Suppressor macrophage treated with lipopolysaccharide for 1 hour (primary cell): ENCODE measurements at regions not wholly inside any gene's neighbourhood (a gene's known extent, or its start where the extent isn't known, plus 50 kb on each side); places are given as distances from the start of the nearest gene placed in this dataset.

Source experiments
- DNase-seq, 3 donors: peaks; one replicate each; pipeline ENCODE4 v3.0.0-alpha.2; 2020 to 2022

GRCh38 chr4:129167640-129168260 lies 71.8 kb downstream of the C4orf33 start:
- no peak for DNase-seq

DNA sequence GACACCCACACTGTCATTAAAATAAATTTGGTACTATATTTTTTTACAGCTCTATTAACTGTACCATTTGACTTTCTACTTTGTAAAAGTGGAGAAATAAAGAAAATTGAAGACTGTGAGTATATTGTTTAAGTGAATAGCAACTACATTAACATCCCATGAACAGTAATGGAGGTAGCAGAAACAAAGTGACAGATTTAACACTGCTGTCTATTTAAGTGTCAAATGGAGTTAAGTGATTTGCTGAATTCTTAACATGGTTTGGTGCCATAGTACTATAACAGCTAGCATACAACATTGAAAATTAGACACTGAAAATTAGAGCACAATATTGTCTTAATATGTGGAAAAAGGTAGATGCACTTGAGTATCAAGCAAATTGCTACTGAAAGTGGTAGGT lies 76.2 kb downstream of the C4orf33 start:
- DNase-seq = no peak

DNA sequence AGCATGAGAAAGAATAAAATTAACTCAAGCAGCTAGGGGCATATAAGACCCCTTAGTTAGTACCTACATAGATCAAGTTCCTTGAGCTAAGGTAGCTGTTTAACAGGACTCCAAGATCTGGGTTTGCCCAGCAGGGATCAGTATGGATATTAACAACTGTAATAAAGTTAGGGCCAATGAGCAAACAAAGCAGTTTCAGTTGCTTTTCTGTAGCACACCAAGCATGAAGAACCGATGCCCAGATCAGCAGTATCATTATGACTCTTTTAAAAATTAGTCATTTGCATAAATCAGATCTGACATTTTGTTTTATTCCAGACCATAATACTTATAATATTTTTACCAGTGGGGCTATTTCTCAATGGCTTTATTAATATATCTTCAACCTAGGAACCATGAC lies 80.9 kb downstream of the C4orf33 start:
- no peak for DNase-seq

DNA sequence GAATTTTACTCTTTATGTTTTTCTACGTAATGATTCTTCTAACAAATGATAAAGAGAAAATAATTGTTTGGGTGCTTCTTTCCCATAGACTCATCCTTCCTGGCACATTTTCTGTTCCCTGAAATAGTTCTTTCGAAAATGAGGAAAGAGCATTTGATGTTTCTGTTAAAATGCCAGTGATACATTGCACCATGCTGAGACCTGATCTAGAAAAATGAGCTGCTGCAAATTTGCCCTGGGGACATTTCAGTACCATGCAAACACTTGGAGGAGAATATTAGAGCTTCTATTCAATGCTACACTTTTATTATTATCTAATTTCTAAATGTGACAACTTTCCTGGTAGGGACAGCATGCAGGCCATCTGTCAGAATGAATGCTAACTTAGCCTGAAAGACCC lies 83.3 kb downstream of the C4orf33 start:
- no peak for DNase-seq

DNA sequence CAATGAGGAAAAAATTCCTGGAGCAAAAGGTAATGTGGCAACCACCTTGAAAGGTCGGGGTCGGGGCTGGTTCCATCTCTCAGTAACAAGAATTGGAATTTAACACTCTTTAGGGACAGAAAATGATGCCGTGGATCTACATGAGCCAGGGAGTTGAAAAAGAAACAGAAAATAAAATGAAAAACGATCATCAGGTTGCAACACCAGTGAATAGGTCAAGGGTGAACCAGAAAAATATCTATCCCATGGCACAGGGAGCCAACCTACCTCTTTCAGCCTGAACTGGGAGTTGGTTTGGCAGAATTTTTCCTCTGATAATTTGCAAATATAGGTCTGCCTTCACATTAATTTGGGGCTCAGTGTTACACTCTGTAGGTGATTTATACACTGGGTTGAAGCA lies 93.7 kb downstream of the C4orf33 start:
- DNase-seq = no peak

DNA sequence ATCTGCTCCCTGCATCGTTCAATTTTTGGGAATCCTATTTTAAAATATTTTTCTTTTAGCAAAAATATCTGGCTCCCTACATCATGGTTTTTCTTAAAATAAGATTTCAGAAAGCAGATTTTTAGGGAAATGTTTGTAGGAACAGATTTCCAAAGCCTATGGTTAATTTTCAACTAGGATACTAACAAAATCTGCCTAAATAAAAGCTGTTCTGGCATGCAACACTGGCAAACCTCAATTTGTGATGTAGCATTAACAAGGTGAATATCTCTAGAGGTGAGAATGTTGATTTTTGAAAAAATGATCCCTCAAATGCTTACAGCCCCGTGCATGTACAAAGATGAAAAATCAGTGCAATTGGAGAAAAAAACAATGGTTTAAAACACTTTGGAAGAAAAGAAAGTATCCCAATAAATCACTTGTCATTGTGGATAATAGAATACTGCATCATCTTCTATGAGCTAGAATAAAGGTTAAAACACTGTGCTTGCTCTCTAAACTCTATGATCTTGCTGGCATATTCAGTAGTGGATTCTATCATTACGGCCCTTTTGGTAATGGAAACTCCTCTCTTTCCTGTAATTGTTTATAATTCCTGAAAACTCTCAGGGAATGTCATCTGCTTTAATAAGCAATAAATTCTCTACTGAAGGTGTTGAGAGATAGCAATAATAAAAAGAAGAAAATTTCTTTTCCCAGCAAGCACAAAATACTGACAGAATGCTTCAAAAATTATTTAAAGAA lies 97.6 kb downstream of the C4orf33 start:
- DNase-seq = no peak

DNA sequence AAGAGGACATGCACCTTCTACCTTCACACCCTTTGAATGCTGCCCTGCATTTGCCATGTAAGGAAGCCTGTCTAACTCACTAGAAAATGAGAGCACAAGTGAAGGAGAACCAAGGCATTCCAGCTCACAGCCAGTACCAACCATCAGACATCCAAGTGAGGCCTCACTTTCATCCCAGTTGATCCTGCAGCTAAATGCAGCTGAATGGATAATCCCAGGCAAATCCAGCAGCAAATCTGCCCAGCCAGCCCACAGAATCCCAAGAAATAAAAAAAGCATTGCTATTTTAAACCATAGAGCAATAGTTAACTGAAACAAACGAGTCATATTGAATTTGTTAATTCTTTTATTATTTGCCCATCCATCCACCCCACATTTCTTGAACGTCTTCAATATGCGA lies 112.5 kb downstream of the C4orf33 start:
- DNase-seq = no peak

GRCh38 chr4:129213692-129214091 lies 117.7 kb downstream of the C4orf33 start:
- DNase-seq = no peak

- peak in 2 of 3 donors; percentile 3 to 23 for DNase-seq
These were observed 122.4 kb downstream of the C4orf33 start for GRCh38 chr4:129218360-129218759.

DNA sequence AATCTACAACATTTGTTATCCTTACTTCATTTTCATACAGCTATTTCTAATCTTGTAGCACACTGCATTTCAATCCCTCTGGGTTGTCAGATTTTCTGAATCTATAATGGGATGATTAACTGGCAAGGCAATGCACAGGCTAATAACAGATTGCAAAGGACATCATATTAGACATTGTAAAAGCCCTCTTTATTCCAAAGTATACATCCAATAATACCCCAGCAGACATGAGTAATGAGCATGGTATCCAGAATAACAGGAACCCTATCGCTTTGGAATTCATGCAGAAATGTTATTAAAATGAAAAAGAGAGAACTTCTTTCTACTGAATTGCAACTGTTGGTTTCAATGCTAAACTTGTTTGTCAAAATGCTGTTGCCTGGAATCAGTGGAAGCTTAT lies 122.9 kb downstream of the C4orf33 start:
- no peak for DNase-seq

- DNase-seq = no peak
These were observed 124.3 kb downstream of the C4orf33 start for GRCh38 chr4:129220254-129220653.

GRCh38 chr4:129223945-129224344 lies 128.0 kb downstream of the C4orf33 start:
- DNase-seq = no peak

GRCh38 chr4:129230846-129231245 lies 134.9 kb downstream of the C4orf33 start:
- DNase-seq = peak in 1 of 3 donors; percentile 19

- no peak for DNase-seq
These were observed 136.1 kb downstream of the C4orf33 start for GRCh38 chr4:129231945-129232588.

DNA sequence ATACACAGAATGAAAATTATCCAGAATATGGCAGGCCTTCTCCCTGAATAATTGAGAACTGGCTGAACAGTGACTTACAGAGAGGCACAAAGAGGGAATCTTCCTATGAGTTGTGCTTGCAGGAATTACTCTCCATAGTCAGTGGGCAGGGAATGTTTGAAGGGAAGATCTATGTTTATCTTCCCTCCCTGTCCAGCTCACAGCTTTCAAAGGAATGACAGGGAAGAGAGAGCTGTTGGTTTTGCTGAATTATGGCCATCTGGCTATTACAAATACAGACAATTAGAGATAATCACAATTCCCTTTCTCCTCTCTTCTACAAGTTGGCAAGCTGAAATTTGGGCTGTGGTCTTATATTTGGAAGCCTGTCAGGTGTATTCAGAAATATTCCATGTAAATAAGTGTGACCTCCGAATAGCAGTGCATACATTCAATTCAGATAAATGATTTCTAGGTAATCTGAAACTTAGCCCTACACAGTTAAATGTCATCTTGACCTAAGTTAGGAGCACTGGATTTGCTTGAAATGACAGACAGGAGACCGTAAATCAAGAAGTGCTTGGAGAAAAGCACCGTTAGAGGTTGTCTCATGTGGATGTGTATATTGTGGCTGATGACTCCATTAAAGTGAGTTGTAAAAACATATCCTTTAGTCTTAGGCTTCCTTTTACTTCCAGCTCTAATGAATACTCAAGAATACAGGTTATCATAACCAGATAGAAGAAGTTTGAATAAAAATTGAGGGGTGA lies 136.8 kb downstream of the C4orf33 start:
- DNase-seq = no peak

DNA sequence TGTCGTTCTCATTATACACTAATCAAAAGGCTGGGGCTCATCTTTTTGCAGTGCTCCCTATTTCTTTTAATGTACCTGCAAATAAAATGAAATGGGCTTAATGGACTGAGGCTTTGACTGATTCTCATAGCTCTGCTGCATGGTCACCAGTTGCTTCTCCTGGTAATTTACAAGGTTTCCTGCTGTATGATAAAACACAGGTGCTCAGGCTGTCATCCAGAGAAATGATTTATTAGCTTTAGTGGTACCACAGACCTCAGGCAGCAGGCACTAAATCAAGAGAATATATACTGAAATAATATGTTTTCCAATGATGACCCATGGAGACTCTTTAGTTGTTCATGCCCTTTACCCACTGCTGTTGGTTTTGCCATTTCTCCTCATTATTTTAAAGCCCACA lies 137.7 kb downstream of the C4orf33 start:
- no peak for DNase-seq

GRCh38 chr4:129236351-129236750 lies 140.4 kb downstream of the C4orf33 start:
- DNase-seq = no peak

DNA sequence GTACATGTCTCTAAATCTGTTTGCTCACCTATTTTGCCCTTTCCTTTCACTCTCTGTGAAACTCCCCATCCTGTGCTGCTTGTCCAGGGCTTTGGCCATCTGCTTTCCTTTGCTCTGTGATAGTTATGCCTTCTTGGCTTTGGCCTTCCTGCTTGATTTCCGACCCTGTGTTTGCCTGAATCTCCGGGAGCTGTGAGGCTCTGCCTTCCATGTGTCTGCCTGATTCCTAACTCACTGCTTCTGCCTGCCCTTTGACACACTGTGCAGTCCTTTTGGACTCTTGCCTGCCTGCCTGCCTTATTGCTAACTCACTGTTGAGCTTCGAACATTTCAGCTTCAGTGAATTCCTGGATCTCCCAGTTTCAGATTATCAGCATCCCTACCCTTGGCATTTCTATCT lies 143.1 kb downstream of the C4orf33 start:
- no peak for DNase-seq

- DNase-seq = no peak
These were observed 144.9 kb downstream of the C4orf33 start for GRCh38 chr4:129240816-129241215.

GRCh38 chr4:129246145-129246544 lies 150.2 kb downstream of the C4orf33 start:
- DNase-seq = no peak

- no peak for DNase-seq
These were observed 151.0 kb downstream of the C4orf33 start for GRCh38 chr4:129246910-129247461.

DNA sequence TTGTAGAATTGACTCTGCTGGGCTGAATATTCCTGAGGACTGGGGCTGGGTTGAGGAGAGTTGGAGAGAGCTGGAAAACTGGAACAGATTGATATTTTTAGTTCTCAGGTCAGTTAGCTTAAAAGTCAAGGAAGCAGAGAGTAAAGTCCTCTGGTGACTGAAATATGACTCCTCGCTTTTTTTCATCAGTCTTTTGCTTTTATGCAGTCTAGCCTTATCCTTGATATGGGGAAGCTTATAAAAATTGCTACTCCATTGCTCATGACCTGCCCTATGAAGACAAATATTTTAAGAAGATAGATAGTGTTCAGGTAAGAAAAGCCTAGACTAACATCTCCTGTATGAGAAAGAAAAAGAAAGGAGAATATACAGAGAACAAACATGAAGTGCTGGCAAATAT lies 152.7 kb downstream of the C4orf33 start:
- no peak for DNase-seq

DNA sequence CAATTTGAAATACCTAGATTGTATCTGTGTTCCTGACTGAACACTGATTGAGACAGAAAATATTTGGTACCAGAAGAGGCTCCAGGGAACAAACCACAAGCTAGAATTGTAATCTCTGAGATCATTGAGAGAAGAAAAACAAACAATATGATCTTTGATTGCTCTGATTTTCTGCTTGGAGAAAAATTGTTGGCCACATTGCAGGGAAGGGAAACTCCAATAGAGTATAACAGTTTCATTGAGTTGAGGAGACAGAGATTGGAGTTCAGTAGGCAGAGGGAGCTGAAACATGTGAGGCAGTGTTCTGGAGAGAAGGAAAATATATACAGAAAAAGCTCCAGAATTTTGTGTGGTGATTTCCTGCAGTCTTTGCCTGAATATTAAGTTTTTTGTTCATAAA lies 158.2 kb downstream of the C4orf33 start:
- DNase-seq = no peak
